Astrocyte of the spinal cord (primary cell): ENCODE measurements at regions not wholly inside any gene's neighbourhood (a gene's known extent, or its start where the extent isn't known, plus 50 kb on each side); places are given as distances from the start of the nearest gene placed in this dataset.
A peak's percentile ranks its signal among the peaks of the same experiment; 100 is the strongest.

Experiments
- DNase-seq: peaks from one replicate; pipeline ENCODE4 v3.0.0; 2011; ENCODE audit warnings: low read depth, low spot score
- H3K4me3 ChIP-seq: 2 replicates; pipeline ENCODE4 v1.5.1; 2011; ENCODE audit warnings: low read depth, mild to moderate bottlenecking, low read length, moderate library complexity
- in situ Hi-C: cut with HindIII; loops from 2 replicates; pipeline ENCODE4 v1.10.0; 2017; ENCODE audit warnings: low sequenced_read_pairs
- TF ChIP-seq, protein P1 (sequence below): IDR thresholded peaks from 2 replicates; pipeline ENCODE4 v1.5.1; 2012; ENCODE audit warnings: low read depth, mild to moderate bottlenecking, low read length, inconsistent platforms

DNA sequence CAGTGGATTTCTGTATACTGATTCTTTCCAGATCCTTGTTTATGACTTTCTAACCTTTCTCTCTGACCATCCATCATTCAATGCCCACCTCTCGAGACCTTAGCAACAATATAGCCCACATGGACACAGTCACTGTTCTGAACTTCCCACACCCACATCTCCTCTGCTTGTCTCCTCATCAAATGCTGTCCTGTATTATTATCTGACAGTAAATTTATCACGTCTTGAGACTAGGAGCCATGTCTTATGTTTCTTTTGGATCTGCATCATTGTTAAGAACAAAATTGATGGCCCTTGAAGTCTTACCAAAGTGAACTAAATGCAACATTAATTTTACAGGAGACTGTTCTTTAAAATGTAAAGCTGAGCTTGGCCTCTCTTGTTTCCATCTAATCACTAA, 495.4 kb upstream of the KLF4 start:
- no peak overlapping the region for H3K4me3 ChIP-seq
- TF ChIP-seq, protein P1, sequence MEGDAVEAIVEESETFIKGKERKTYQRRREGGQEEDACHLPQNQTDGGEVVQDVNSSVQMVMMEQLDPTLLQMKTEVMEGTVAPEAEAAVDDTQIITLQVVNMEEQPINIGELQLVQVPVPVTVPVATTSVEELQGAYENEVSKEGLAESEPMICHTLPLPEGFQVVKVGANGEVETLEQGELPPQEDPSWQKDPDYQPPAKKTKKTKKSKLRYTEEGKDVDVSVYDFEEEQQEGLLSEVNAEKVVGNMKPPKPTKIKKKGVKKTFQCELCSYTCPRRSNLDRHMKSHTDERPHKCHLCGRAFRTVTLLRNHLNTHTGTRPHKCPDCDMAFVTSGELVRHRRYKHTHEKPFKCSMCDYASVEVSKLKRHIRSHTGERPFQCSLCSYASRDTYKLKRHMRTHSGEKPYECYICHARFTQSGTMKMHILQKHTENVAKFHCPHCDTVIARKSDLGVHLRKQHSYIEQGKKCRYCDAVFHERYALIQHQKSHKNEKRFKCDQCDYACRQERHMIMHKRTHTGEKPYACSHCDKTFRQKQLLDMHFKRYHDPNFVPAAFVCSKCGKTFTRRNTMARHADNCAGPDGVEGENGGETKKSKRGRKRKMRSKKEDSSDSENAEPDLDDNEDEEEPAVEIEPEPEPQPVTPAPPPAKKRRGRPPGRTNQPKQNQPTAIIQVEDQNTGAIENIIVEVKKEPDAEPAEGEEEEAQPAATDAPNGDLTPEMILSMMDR, result no peak
- DNase-seq, result no peak
- in situ Hi-C loops, result no loop called here

DNA sequence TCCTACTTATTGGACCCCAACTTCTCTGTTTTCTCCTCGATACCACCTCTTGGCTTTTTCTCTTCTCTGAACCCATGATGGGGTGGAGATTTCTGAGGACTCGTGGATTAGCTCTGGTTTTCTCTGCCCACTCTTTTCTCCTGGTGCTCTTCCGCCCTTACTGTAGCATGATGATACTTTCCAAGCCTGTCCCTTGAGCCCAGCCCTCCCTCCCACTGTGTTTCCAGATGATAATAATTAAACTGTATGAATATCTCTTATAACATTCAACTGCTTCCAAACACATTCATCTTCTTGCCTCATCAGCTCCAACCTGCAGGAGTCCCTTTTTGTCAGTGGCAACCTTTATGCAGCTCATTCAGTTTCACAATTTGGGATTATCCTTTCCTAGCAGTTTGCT, 494.2 kb upstream of the KLF4 start:
- in situ Hi-C loops, result no loop called here
- TF ChIP-seq, protein P1, result no peak
- H3K4me3 ChIP-seq, result no peak overlapping the region
- DNase-seq, result no peak

DNA sequence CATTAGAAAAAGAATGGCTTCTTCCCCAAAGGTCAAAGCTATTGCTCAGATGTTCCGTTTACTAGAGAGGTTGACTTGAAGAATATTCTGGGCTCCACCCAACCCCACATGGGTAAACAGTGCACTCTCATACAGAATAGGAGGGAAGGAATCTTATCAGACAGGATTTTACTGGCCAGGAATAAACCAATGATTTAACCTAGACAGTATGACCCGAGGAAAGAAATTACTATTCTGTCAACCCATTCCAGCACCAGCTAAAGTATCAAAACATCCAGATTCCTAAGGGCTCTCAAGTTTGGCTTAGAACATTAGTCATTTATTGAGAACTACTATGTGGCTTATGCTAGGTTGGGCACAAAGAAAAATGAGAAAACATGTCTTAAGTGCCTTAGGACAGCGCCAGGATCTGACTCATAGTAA, 493.6 kb upstream of the KLF4 start:
- no peak overlapping the region for H3K4me3 ChIP-seq
- TF ChIP-seq, protein P1, result no peak
- in situ Hi-C loops, result no loop called here
- DNase-seq, result peak; percentile 23

DNA sequence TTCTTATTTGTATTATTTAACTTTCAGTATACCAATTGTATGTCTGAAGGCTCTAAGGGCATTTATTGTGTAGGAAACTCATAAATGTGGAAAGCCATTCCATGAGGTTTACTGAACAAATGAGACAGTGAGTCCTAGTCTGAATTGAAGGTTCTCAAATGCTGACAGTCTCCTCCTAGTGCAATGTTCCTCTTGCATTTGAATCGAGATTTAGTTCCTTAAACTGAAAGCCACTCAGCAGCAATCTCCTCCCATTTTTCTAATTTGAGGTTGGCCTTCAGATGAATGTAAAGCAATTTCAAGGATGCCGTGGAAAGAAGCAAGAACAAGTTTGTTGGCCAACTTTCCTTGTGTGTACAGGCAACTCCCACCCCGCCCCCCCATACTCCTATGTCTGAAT, 493.2 kb upstream of the KLF4 start:
- TF ChIP-seq, protein P1, result no peak

DNA sequence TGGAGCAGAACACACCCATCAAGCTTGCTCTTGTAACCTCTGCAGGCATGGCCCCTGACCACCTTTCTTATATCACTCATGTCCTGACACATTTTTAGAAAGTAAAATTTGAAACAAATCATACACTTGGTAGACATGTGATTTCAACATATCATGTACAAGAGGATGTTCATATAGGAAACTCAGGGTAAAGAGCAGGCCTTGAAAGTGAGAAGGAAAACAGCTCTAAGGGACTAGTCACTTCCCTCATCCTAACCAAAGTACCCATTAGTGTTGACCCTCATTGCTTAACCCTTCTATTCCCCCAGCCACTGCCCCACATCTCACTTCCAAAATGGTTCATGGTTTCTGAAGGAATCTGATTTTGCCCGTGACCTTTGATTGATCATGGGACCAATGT, 492.4 kb upstream of the KLF4 start:
- in situ Hi-C loops, result no loop called here
- no peak overlapping the region for H3K4me3 ChIP-seq
- TF ChIP-seq, protein P1, result no peak
- DNase-seq, result no peak

More for the DNA sequence above, 493.2 kb upstream of the KLF4 start:
- H3K4me3 ChIP-seq, result no peak overlapping the region
- DNase-seq, result no peak
- in situ Hi-C loops, result no loop called here

DNA sequence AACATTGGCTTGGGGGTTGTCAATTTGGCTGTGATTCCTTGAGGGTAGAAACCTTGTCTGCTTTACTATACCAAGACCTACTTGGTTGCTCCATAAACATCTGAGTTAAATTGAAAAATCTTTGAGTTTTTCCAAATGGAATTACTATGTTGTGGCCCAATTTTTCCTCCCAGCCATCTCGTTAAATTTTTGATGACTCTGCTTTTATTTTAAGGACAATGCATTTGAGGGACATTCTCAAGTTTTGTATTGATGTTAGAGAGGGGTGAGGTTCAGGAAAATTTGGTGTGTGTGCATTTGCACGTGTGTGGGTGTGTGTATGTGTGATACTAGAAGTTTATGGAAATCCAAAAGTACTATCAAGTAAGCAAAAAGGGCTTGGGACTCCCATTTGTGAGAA, 491.4 kb upstream of the KLF4 start:
- H3K4me3 ChIP-seq, result no peak overlapping the region
- DNase-seq, result no peak
- in situ Hi-C loops, result no loop called here
- TF ChIP-seq, protein P1, result no peak

DNA sequence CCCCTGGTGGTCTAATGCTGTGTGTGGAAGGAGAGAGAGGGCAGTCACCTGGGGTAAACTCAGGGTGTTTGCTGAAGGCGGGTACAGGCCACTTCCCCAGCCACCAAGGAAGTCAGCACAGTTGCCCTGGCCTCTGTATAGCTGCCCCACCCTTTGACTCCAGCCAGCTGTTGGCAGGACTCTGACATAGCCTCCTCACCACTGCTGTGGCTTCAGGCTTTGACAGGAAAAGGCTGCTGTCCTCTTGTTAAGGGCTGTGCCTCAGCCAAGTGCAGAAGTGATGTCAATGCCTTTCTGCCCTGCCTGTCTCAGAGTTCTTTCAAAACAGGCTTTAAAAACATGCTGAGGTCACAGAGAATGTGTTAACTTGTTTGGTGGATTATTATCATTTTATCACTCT, 487.2 kb upstream of the KLF4 start:
- TF ChIP-seq, protein P1, result no peak
- in situ Hi-C loops, result no loop called here
- no peak for DNase-seq

More for the DNA sequence above, 487.2 kb upstream of the KLF4 start:
- no peak overlapping the region for H3K4me3 ChIP-seq
